Chondrocyte (in vitro differentiated cells): ENCODE measurements at regions not wholly inside any gene's neighbourhood (a gene's known extent, or its start where the extent isn't known, plus 50 kb on each side); places are given as distances from the start of the nearest gene placed in this dataset.

Experiments used
- DNase-seq: peaks from one replicate; pipeline ENCODE4 v3.0.0; 2021; ENCODE audit warnings: mixed read lengths, low spot score
- H3K27ac Mint-ChIP-seq: one replicate; pipeline ENCODE4 v1.8.0; 2021; ENCODE audit warnings: mild to moderate bottlenecking, moderate library complexity, mixed read lengths; ENCODE audit not compliant: unreplicated experiment
- H3K27me3 Mint-ChIP-seq: 2 replicates; pipeline ENCODE4 v1.8.0; 2021; ENCODE audit warnings: low read depth, mixed read lengths
- H3K36me3 Mint-ChIP-seq: 2 replicates; pipeline ENCODE4 v1.8.0; 2021; ENCODE audit warnings: low read depth, mixed read lengths
- H3K4me1 Mint-ChIP-seq: 2 replicates; pipeline ENCODE4 v1.8.0; 2021; ENCODE audit warnings: low read depth, mild to moderate bottlenecking, mixed read lengths
- H3K4me3 Mint-ChIP-seq: one replicate; pipeline ENCODE4 v1.8.0; 2021; ENCODE audit warnings: mild to moderate bottlenecking, moderate library complexity, mixed read lengths; ENCODE audit not compliant: unreplicated experiment
- H3K9me3 Mint-ChIP-seq: 2 replicates; pipeline ENCODE4 v1.8.0; 2021; ENCODE audit warnings: low read depth, mixed read lengths
- CTCF ChIP-seq: fragments of 200-600 bp; sonication (generic); IDR thresholded peaks from 2 replicates; pipeline ENCODE4 v1.5.0; 2021; ENCODE audit warnings: antibody characterized with exemption, mild to moderate bottlenecking, moderate library complexity

- no peak for TF ChIP-seq CTCF
- DNase-seq = no peak
- peaks cover 1% of the 10 kb centered on the region for H3K36me3 Mint-ChIP-seq
- H3K27me3 Mint-ChIP-seq = no peaks in the 10 kb centered on the region
- peaks cover 12% of the 10 kb centered on the region for H3K9me3 Mint-ChIP-seq
- no peak overlapping the region for H3K27ac Mint-ChIP-seq
- no peak overlapping the region for H3K4me3 Mint-ChIP-seq
- peaks cover 35% of the 10 kb centered on the region for H3K4me1 Mint-ChIP-seq
Measured at GRCh38 chr12:24044941-24045703, 95.7 kb upstream of the SOX5 start.

GRCh38 chr12:24042651-24043050 lies 93.2 kb upstream of the SOX5 start:
- DNase-seq = no peak
- H3K36me3 Mint-ChIP-seq = no peaks in the 10 kb centered on the region
- no peaks in the 10 kb centered on the region for H3K9me3 Mint-ChIP-seq
- no peak overlapping the region for H3K4me3 Mint-ChIP-seq
- no peak overlapping the region for H3K27ac Mint-ChIP-seq
- no peaks in the 10 kb centered on the region for H3K27me3 Mint-ChIP-seq
- H3K4me1 Mint-ChIP-seq = peaks cover 55% of the 10 kb centered on the region
- TF ChIP-seq CTCF = no peak

GRCh38 chr12:24039113-24039525 lies 89.6 kb upstream of the SOX5 start:
- peaks cover 32% of the 10 kb centered on the region for H3K4me1 Mint-ChIP-seq
- no peak for TF ChIP-seq CTCF
- H3K9me3 Mint-ChIP-seq = no peaks in the 10 kb centered on the region
- no peak for DNase-seq
- no peaks in the 10 kb centered on the region for H3K27me3 Mint-ChIP-seq
- H3K27ac Mint-ChIP-seq = peak overlapping the region; percentile 74
- no peak overlapping the region for H3K4me3 Mint-ChIP-seq
- H3K36me3 Mint-ChIP-seq = no peaks in the 10 kb centered on the region

GRCh38 chr12:24038211-24038997 lies 88.9 kb upstream of the SOX5 start:
- DNase-seq = no peak
- H3K4me3 Mint-ChIP-seq = no peak overlapping the region
- H3K27ac Mint-ChIP-seq = peak overlapping the region; percentile 74
- peaks cover 33% of the 10 kb centered on the region for H3K4me1 Mint-ChIP-seq
- no peaks in the 10 kb centered on the region for H3K36me3 Mint-ChIP-seq
- H3K9me3 Mint-ChIP-seq = no peaks in the 10 kb centered on the region
- H3K27me3 Mint-ChIP-seq = no peaks in the 10 kb centered on the region
- TF ChIP-seq CTCF = no peak

- Mint-ChIP-seq H3K9me3 (no peaks in the 10 kb centered on the region), H3K36me3 (no peaks in the 10 kb centered on the region), H3K27ac (no peak overlapping the region), H3K27me3 (no peaks in the 10 kb centered on the region), H3K4me1 (peaks cover 23% of the 10 kb centered on the region), H3K4me3 (no peak overlapping the region)
- TF ChIP-seq CTCF = no peak
- no peak for DNase-seq
Measured at GRCh38 chr12:24036438-24037216, 87.2 kb upstream of the SOX5 start.
